Right atrium auricular region (tissue), 2 donors: ENCODE measurements at regions not wholly inside any gene's neighbourhood (a gene's known extent, or its start where the extent isn't known, plus 50 kb on each side); places are given as distances from the start of the nearest gene placed in this dataset.

ENCODE experiments used
- DNase-seq: peaks from one replicate; pipeline ENCODE4 v3.0.0-alpha.2; 2019; ENCODE audit warnings: low spot score
- H3K27ac ChIP-seq, 2 donors: fragments of 200-600 bp; sonication (generic); 1 replicate in 1 of 2; 2 replicates in 1 of 2; pipeline ENCODE4 v1.5.1; 2016 to 2019
- H3K27me3 ChIP-seq, 2 donors: fragments of 200-600 bp; sonication (generic); one replicate each; pipeline versions ENCODE4 v1.5.1 to v1.6.0; 2017 to 2019
- H3K36me3 ChIP-seq: fragments of 200-600 bp; sonication (generic); one replicate; pipeline ENCODE4 v1.5.1; 2016
- H3K4me1 ChIP-seq, 2 donors: fragments of 200-600 bp; sonication (generic); one replicate each; pipeline versions ENCODE4 v1.5.1 to v1.6.0; 2017 to 2019
- H3K4me3 ChIP-seq, 2 donors: fragments of 200-600 bp; sonication (generic); 1 replicate in 1 of 2; 2 replicates in 1 of 2; pipeline ENCODE4 v1.5.1; 2017 to 2019; ENCODE audit warnings: mild to moderate bottlenecking in 1 of 2, moderate library complexity in 1 of 2
- H3K9me3 ChIP-seq, 2 donors: fragments of 200-600 bp; sonication (generic); one replicate each; pipeline ENCODE4 v1.5.1; 2019
- CTCF ChIP-seq, 2 donors: fragments of 200-600 bp; sonication (generic); IDR thresholded peaks; one replicate each; pipeline ENCODE4 v1.5.1; 2019; ENCODE audit warnings: antibody characterized with exemption in 2 of 2

GRCh38 chr18:78072375-78072774, 822.7 kb downstream of the GALR1 start:
- TF ChIP-seq CTCF (IDR thresholded peaks at IDR 0.05): no peak
- no peak overlapping the region for H3K27ac ChIP-seq
- no peaks in the 10 kb centered on the region for H3K4me1 ChIP-seq
- no peak for DNase-seq
- no peaks in the 10 kb centered on the region for H3K36me3 ChIP-seq
- H3K27me3 ChIP-seq: no peaks in the 10 kb centered on the region
- H3K4me3 ChIP-seq: no peak overlapping the region
- H3K9me3 ChIP-seq: no peaks in the 10 kb centered on the region

DNA sequence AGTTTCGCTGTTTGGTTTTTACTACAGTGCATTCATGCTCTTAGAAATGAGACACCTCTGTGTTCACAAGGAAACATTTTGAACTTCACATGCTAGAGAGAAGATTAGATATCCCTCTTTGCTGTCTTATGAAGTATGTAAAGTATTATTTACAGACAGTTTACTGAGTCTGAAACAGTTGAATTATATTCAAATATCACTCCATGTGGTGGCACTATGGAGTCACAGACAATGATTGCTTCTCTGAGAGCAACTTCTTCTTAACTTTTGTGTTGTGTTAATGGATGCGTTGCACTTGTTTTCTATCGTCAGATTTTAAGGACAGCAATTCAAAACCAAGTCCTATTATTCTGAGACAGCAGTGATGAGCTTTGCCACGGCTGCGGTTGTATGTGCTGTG, 823.6 kb downstream of the GALR1 start:
- H3K9me3 ChIP-seq: no peaks in the 10 kb centered on the region
- H3K27me3 ChIP-seq: no peaks in the 10 kb centered on the region
- no peaks in the 10 kb centered on the region for H3K36me3 ChIP-seq
- TF ChIP-seq CTCF (IDR thresholded peaks at IDR 0.05): peak in 1 of 2 donors; percentile 36
- DNase-seq: no peak
- no peak overlapping the region for H3K4me3 ChIP-seq
- no peaks in the 10 kb centered on the region for H3K4me1 ChIP-seq
- no peak overlapping the region for H3K27ac ChIP-seq

GRCh38 chr18:78074400-78075020, 824.9 kb downstream of the GALR1 start:
- DNase-seq: no peak
- no peak overlapping the region for H3K4me3 ChIP-seq
- H3K27me3 ChIP-seq: no peaks in the 10 kb centered on the region
- H3K36me3 ChIP-seq: no peaks in the 10 kb centered on the region
- no peak for TF ChIP-seq CTCF (IDR thresholded peaks at IDR 0.05)
- no peaks in the 10 kb centered on the region for H3K9me3 ChIP-seq
- no peak overlapping the region for H3K27ac ChIP-seq
- H3K4me1 ChIP-seq: no peaks in the 10 kb centered on the region

GRCh38 chr18:78080081-78080480, 830.4 kb downstream of the GALR1 start:
- Histone ChIP-seq H3K27ac (no peak overlapping the region), H3K9me3 (no peaks in the 10 kb centered on the region), H3K4me1 (no peaks in the 10 kb centered on the region), H3K36me3 (no peaks in the 10 kb centered on the region), H3K4me3 (no peak overlapping the region), H3K27me3 (no peaks in the 10 kb centered on the region)
- DNase-seq: no peak
- no peak for TF ChIP-seq CTCF (IDR thresholded peaks at IDR 0.05)

- no peak overlapping the region for H3K4me3 ChIP-seq
- TF ChIP-seq CTCF (IDR thresholded peaks at IDR 0.05): no peak
- H3K27ac ChIP-seq: no peak overlapping the region
- H3K4me1 ChIP-seq: no peaks in the 10 kb centered on the region
- no peak for DNase-seq
- H3K36me3 ChIP-seq: no peaks in the 10 kb centered on the region
- no peaks in the 10 kb centered on the region for H3K27me3 ChIP-seq
- H3K9me3 ChIP-seq: no peaks in the 10 kb centered on the region
Observed at GRCh38 chr18:78080761-78081160, 831.1 kb downstream of the GALR1 start.

- DNase-seq: no peak
- Histone ChIP-seq H3K4me1 (no peaks in the 10 kb centered on the region), H3K9me3 (no peaks in the 10 kb centered on the region), H3K4me3 (no peak overlapping the region), H3K27me3 (no peaks in the 10 kb centered on the region), H3K27ac (no peak overlapping the region), H3K36me3 (no peaks in the 10 kb centered on the region)
- no peak for TF ChIP-seq CTCF (IDR thresholded peaks at IDR 0.05)
Observed at GRCh38 chr18:78082816-78083215, 833.2 kb downstream of the GALR1 start.
